NT2/D1 (cell line): ENCODE measurements at regions not wholly inside any gene's neighbourhood (a gene's known extent, or its start where the extent isn't known, plus 50 kb on each side); places are given as distances from the start of the nearest gene placed in this dataset.
"Not testable (repeated sequence)": the region's sequence is repeated elsewhere in the genome, so short reads cannot be mapped to it uniquely, and the experiment has no call there.

Experiments
- DNase-seq: peaks from one replicate; pipeline ENCODE4 v3.0.0-alpha.2; 2011; ENCODE audit warnings: low read depth, low spot score
- H3K27me3 ChIP-seq: 2 replicates; pipeline ENCODE4 v1.6.0; 2011; ENCODE audit warnings: mild to moderate bottlenecking; ENCODE audit not compliant: insufficient read length, insufficient read depth
- H3K36me3 ChIP-seq: 2 replicates; pipeline ENCODE4 v1.6.1; 2011; ENCODE audit warnings: mild to moderate bottlenecking, low read length, mixed read lengths; ENCODE audit not compliant: insufficient read depth, insufficient read length
- H3K4me1 ChIP-seq: 2 replicates; pipeline ENCODE4 v1.5.1; 2011; ENCODE audit not compliant: insufficient read depth, insufficient read length
- H3K4me3 ChIP-seq: 2 replicates; pipeline ENCODE4 v1.5.1; 2011; ENCODE audit warnings: low read depth; ENCODE audit not compliant: insufficient read length
- H3K9ac ChIP-seq: 2 replicates; pipeline ENCODE4 v1.6.0; 2011; ENCODE audit warnings: low read depth; ENCODE audit not compliant: insufficient read length
- H3K9me3 ChIP-seq: 2 replicates; pipeline ENCODE4 v1.5.1; 2011; ENCODE audit warnings: mild to moderate bottlenecking, low read length; ENCODE audit not compliant: insufficient read depth
- SUZ12 ChIP-seq: IDR thresholded peaks from 2 replicates; pipeline ENCODE4 v1.6.1; 2011; ENCODE audit not compliant: insufficient read length, insufficient read depth; ENCODE audit errors: extremely low read depth
- YY1 ChIP-seq: IDR thresholded peaks from 2 replicates; pipeline ENCODE4 v1.6.1; 2011; ENCODE audit not compliant: insufficient read length, insufficient read depth
- ZNF274 ChIP-seq: IDR thresholded peaks from 2 replicates; pipeline ENCODE4 v1.6.1; 2011; ENCODE audit warnings: mild to moderate bottlenecking, low read depth, low read length

- no peak for TF ChIP-seq ZNF274
- TF ChIP-seq SUZ12: no peak
- no peak for TF ChIP-seq YY1
- Histone ChIP-seq H3K36me3 (no peaks in the 10 kb centered on the region), H3K4me1 (no peaks in the 10 kb centered on the region), H3K9ac (no peak overlapping the region), H3K4me3 (no peak overlapping the region), H3K27me3 (no peaks in the 10 kb centered on the region), H3K9me3 (no peaks in the 10 kb centered on the region)
- no peak for DNase-seq
These were observed 319.1 kb upstream of the PCDH18 start for GRCh38 chr4:137851435-137851834.

GRCh38 chr4:137827945-137828344, 295.7 kb upstream of the PCDH18 start:
- H3K9me3 ChIP-seq, H3K9ac ChIP-seq, DNase-seq, H3K36me3 ChIP-seq, H3K27me3 ChIP-seq, H3K4me3 ChIP-seq, H3K4me1 ChIP-seq: not testable (repeated sequence)

GRCh38 chr4:137825505-137825904, 293.2 kb upstream of the PCDH18 start:
- no peaks in the 10 kb centered on the region for H3K36me3 ChIP-seq
- no peak for TF ChIP-seq YY1
- no peak for TF ChIP-seq SUZ12
- no peak for TF ChIP-seq ZNF274
- no peaks in the 10 kb centered on the region for H3K4me1 ChIP-seq
- DNase-seq: no peak
- H3K4me3 ChIP-seq: no peak overlapping the region
- no peak overlapping the region for H3K9ac ChIP-seq
- H3K9me3 ChIP-seq: 0 out of 2 replicates have a peak, but pooled peaks cover under 1% of the 10 kb centered on the region
- H3K27me3 ChIP-seq: no peaks in the 10 kb centered on the region

GRCh38 chr4:137823007-137823406, 290.7 kb upstream of the PCDH18 start:
- Histone ChIP-seq H3K4me1 (no peaks in the 10 kb centered on the region), H3K27me3 (no peaks in the 10 kb centered on the region), H3K9me3 (no peaks in the 10 kb centered on the region), H3K4me3 (no peak overlapping the region), H3K36me3 (no peaks in the 10 kb centered on the region), H3K9ac (no peak overlapping the region)
- no peak for DNase-seq
- no peak for TF ChIP-seq ZNF274
- no peak for TF ChIP-seq YY1
- no peak for TF ChIP-seq SUZ12

GRCh38 chr4:137819964-137820383, 287.7 kb upstream of the PCDH18 start:
- Histone ChIP-seq H3K4me3 (no peak overlapping the region), H3K4me1 (no peaks in the 10 kb centered on the region), H3K27me3 (no peaks in the 10 kb centered on the region), H3K36me3 (no peaks in the 10 kb centered on the region), H3K9me3 (no peaks in the 10 kb centered on the region), H3K9ac (no peak overlapping the region)
- TF ChIP-seq SUZ12: no peak
- TF ChIP-seq ZNF274: no peak
- DNase-seq: peak; percentile 32

GRCh38 chr4:137812258-137812657, 280.0 kb upstream of the PCDH18 start:
- H3K9ac ChIP-seq: no peak overlapping the region
- no peak for TF ChIP-seq SUZ12
- TF ChIP-seq ZNF274: no peak
- no peak for TF ChIP-seq YY1
- no peak for DNase-seq
- H3K4me3 ChIP-seq: no peak overlapping the region
- no peaks in the 10 kb centered on the region for H3K36me3 ChIP-seq
- H3K27me3 ChIP-seq: no peaks in the 10 kb centered on the region
- no peaks in the 10 kb centered on the region for H3K4me1 ChIP-seq
- H3K9me3 ChIP-seq: no peaks in the 10 kb centered on the region

GRCh38 chr4:137806420-137806819, 274.1 kb upstream of the PCDH18 start:
- Histone ChIP-seq H3K9ac (no peak overlapping the region), H3K4me1 (no peaks in the 10 kb centered on the region), H3K4me3 (no peak overlapping the region), H3K36me3 (no peaks in the 10 kb centered on the region), H3K27me3 (no peaks in the 10 kb centered on the region), H3K9me3 (no peaks in the 10 kb centered on the region)
- TF ChIP-seq ZNF274 (no peak), SUZ12 (no peak), YY1 (no peak)
- DNase-seq: no peak

- Histone ChIP-seq H3K4me1 (no peaks in the 10 kb centered on the region), H3K4me3 (no peak overlapping the region), H3K36me3 (no peaks in the 10 kb centered on the region), H3K9ac (no peak overlapping the region), H3K27me3 (no peaks in the 10 kb centered on the region), H3K9me3 (no peaks in the 10 kb centered on the region)
- TF ChIP-seq SUZ12 (no peak), YY1 (no peak), ZNF274 (no peak)
- DNase-seq: no peak
These were observed 272.7 kb upstream of the PCDH18 start for GRCh38 chr4:137804906-137805495.
